ENCODE measurements at regions not wholly inside any gene's neighbourhood (a gene's known extent, or its start where the extent isn't known, plus 50 kb on each side); places are given as distances from the start of the nearest gene placed in this dataset.

- no peak overlapping the region for H2BK120ac ChIP-seq (replicated peaks; ENCODE audit: low read depth, low read length)
- no peak overlapping the region for H4K5ac ChIP-seq (ENCODE audit: insufficient read length, low read depth, low read length)
Measured at GRCh38 chr12:127860536-127860935, 406.4 kb upstream of the TMEM132C start.

More at GRCh38 chr12:127860536-127860935, 406.4 kb upstream of the TMEM132C start:
- Histone ChIP-seq H2BK15ac (ENCODE audit: low read length) (no peak overlapping the region), H3K27ac (ENCODE audit: low read depth, low read length) (no peak overlapping the region), H3K79me1 (ENCODE audit: low read depth, low read length) (no peaks in the 10 kb centered on the region), H3K4ac (replicated peaks; ENCODE audit: insufficient read length, low read depth, low read length) (no peak overlapping the region), H4K91ac (replicated peaks; ENCODE audit: insufficient read length, low read length) (no peak overlapping the region), H3K23ac (ENCODE audit: insufficient read length) (no peak overlapping the region), H4K20me1 (replicated peaks in 1 of 2; ENCODE audit: control insufficient read depth in 1 of 2, insufficient read depth in 2 of 2, low read length in 2 of 2) (no peaks in the 10 kb centered on the region), H3K23me2 (ENCODE audit: low read depth, low read length) (no peaks in the 10 kb centered on the region; the same call in 1 of the 2 replicates), H4K8ac (ENCODE audit: extremely low read depth, insufficient read depth, low read length) (no peak overlapping the region), H3K4me3 (ENCODE audit: extremely low read depth in 1 of 4, insufficient read depth in 2 of 4, low read depth in 3 of 4, low read length in 4 of 4) (no peak overlapping the region), H3K14ac (ENCODE audit: insufficient read length) (no peak overlapping the region), H2BK5ac (ENCODE audit: low read depth, low read length) (no peak overlapping the region), H3K79me2 (ENCODE audit: control insufficient read depth in 1 of 2, insufficient read depth in 2 of 2, low read length in 2 of 2) (no peaks in the 10 kb centered on the region), H3K4me2 (ENCODE audit: insufficient read depth in 1 of 2, low read depth in 2 of 2, low read length in 2 of 2) (no peak overlapping the region), H2BK12ac (ENCODE audit: low read depth, low read length) (no peak overlapping the region), H3K4me1 (replicated peaks in 1 of 4; ENCODE audit: control insufficient read depth in 3 of 4, insufficient read depth in 4 of 4, low read length in 3 of 4) (no peaks in the 10 kb centered on the region), H2AFZ (ENCODE audit: low read length) (no peak overlapping the region), H3K56ac (replicated peaks; ENCODE audit: insufficient read length, low read depth, low read length) (no peak overlapping the region), H3K36me3 (ENCODE audit: control insufficient read depth in 2 of 4, insufficient read depth in 4 of 4, low read length in 3 of 4) (no peaks in the 10 kb centered on the region; a peak in 1 of 8 replicates), H3K27me3 (replicated peaks in 1 of 4; ENCODE audit: control insufficient read depth in 3 of 4, extremely low read depth in 1 of 4, insufficient read depth in 3 of 4, low read length in 3 of 4) (no peaks in the 10 kb centered on the region), H3K9ac (replicated peaks in 1 of 4; ENCODE audit: extremely low read depth in 1 of 4, low read depth in 3 of 4, low read length in 3 of 4) (no peak overlapping the region; a peak in 1 of 7 replicates), H3K18ac (ENCODE audit: extremely low read depth, low read length) (no peak overlapping the region), H3K9me3 (ENCODE audit: insufficient read depth in 2 of 2, low read depth in 1 of 2, low read length in 1 of 2) (0 out of 4 replicates have a peak, but pooled peaks cover 0 to 3% of the 10 kb centered on the region in 2 experiments), H2AK5ac (ENCODE audit: low read depth, low read length) (no peak overlapping the region), H2BK20ac (ENCODE audit: low read length) (no peak overlapping the region)
- 95% methylated on average over 6 of the region's 6 CpGs; no CpG with 5 or more reads in 1 of the 2 experiments for WGBS, 2 experiments (ENCODE audit: extremely low coverage in 1 of 2, insufficient coverage in 1 of 2, insufficient read length in 1 of 2, insufficient replicate concordance in 2 of 2, low coverage in 1 of 2, low lambda C conversion rate in 2 of 2, missing lambda C conversion rate in 1 of 2)
- POLR2A ChIA-PET (ENCODE audit: partially characterized antibody) = no interaction called here
- CTCF ChIA-PET (ENCODE audit: partially characterized antibody) = interaction anchor here (1.6 kb wide), 1 partner anchor 48 kb away, joined by 3 read pairs; no protein-coding TSS in a partner anchor
- DNase-seq (ENCODE audit: low read depth in 1 of 2, low spot score in 2 of 2) (no peak), FAIRE-seq (no peak)
- TF ChIP-seq RAD21 (IDR thresholded peaks at IDR 0.05 in 1 of 2, conservative IDR thresholded peaks at IDR 0.05 in 1 of 2; ENCODE audit: low read depth in 2 of 2, low read length in 2 of 2) (no peak), ZNF274 (IDR thresholded peaks at IDR 0.05; ENCODE audit: borderline replicate concordance, extremely low read depth, low read length) (no peak)
